ENCODE measurements at regions not wholly inside any gene's neighbourhood (a gene's known extent, or its start where the extent isn't known, plus 50 kb on each side); places are given as distances from the start of the nearest gene placed in this dataset.

GRCh38 chr7:115094163-115094562 lies 172.3 kb downstream of the MDFIC start:
- TF ChIP-seq CTCF (IDR thresholded peaks at IDR 0.05; ENCODE audit: borderline replicate concordance, control extremely low read depth, extremely low read depth, insufficient read depth, missing control alignments): no peak
- no peak for DNase-seq (ENCODE audit: low spot score)
- in situ Hi-C loops (cut with MboI; ENCODE audit: low sequenced_read_pairs, unreplicated experiment): no loop called here

- in situ Hi-C loops (cut with MboI; ENCODE audit: low sequenced_read_pairs, unreplicated experiment): no loop called here
- no peak for TF ChIP-seq CTCF (IDR thresholded peaks at IDR 0.05; ENCODE audit: borderline replicate concordance, control extremely low read depth, extremely low read depth, insufficient read depth, missing control alignments)
- DNase-seq (ENCODE audit: low spot score): no peak
Measured at GRCh38 chr7:115088893-115089292, 167.0 kb downstream of the MDFIC start.

GRCh38 chr7:115087437-115087836 lies 165.5 kb downstream of the MDFIC start:
- no peak for DNase-seq (ENCODE audit: low spot score)
- TF ChIP-seq CTCF (IDR thresholded peaks at IDR 0.05; ENCODE audit: borderline replicate concordance, control extremely low read depth, extremely low read depth, insufficient read depth, missing control alignments): no peak
- in situ Hi-C loops (cut with MboI; ENCODE audit: low sequenced_read_pairs, unreplicated experiment): no loop called here

GRCh38 chr7:115086146-115086841 lies 164.4 kb downstream of the MDFIC start:
- in situ Hi-C loops (cut with MboI; ENCODE audit: low sequenced_read_pairs, unreplicated experiment): no loop called here
- no peak for TF ChIP-seq CTCF (IDR thresholded peaks at IDR 0.05; ENCODE audit: borderline replicate concordance, control extremely low read depth, extremely low read depth, insufficient read depth, missing control alignments)
- no peak for DNase-seq (ENCODE audit: low spot score)

GRCh38 chr7:115085421-115085820 lies 163.5 kb downstream of the MDFIC start:
- DNase-seq (ENCODE audit: low spot score): no peak

GRCh38 chr7:115083935-115084334 lies 162.0 kb downstream of the MDFIC start:
- in situ Hi-C loops (cut with MboI; ENCODE audit: low sequenced_read_pairs, unreplicated experiment): no loop called here
- DNase-seq (ENCODE audit: low spot score): no peak
- TF ChIP-seq CTCF (IDR thresholded peaks at IDR 0.05; ENCODE audit: borderline replicate concordance, control extremely low read depth, extremely low read depth, insufficient read depth, missing control alignments): no peak

More at GRCh38 chr7:115085421-115085820, 163.5 kb downstream of the MDFIC start:
- no peak for TF ChIP-seq CTCF (IDR thresholded peaks at IDR 0.05; ENCODE audit: borderline replicate concordance, control extremely low read depth, extremely low read depth, insufficient read depth, missing control alignments)
- in situ Hi-C loops (cut with MboI; ENCODE audit: low sequenced_read_pairs, unreplicated experiment): no loop called here

Measured in GM13976 (cell line).